ENCODE measurements at regions not wholly inside any gene's neighbourhood (a gene's known extent, or its start where the extent isn't known, plus 50 kb on each side); places are given as distances from the start of the nearest gene placed in this dataset.
A peak's percentile ranks its signal among the peaks of the same experiment; 100 is the strongest.

- DNase-seq (ENCODE audit: low spot score): no peak
- TF ChIP-seq, protein P1, sequence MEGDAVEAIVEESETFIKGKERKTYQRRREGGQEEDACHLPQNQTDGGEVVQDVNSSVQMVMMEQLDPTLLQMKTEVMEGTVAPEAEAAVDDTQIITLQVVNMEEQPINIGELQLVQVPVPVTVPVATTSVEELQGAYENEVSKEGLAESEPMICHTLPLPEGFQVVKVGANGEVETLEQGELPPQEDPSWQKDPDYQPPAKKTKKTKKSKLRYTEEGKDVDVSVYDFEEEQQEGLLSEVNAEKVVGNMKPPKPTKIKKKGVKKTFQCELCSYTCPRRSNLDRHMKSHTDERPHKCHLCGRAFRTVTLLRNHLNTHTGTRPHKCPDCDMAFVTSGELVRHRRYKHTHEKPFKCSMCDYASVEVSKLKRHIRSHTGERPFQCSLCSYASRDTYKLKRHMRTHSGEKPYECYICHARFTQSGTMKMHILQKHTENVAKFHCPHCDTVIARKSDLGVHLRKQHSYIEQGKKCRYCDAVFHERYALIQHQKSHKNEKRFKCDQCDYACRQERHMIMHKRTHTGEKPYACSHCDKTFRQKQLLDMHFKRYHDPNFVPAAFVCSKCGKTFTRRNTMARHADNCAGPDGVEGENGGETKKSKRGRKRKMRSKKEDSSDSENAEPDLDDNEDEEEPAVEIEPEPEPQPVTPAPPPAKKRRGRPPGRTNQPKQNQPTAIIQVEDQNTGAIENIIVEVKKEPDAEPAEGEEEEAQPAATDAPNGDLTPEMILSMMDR (IDR thresholded peaks at IDR 0.05): no peak
- ATAC-seq (ENCODE audit: low FRiP score): peak; percentile 53
Observed at GRCh38 chr2:147636238-147636882, 208.5 kb upstream of the ACVR2A start.

DNA sequence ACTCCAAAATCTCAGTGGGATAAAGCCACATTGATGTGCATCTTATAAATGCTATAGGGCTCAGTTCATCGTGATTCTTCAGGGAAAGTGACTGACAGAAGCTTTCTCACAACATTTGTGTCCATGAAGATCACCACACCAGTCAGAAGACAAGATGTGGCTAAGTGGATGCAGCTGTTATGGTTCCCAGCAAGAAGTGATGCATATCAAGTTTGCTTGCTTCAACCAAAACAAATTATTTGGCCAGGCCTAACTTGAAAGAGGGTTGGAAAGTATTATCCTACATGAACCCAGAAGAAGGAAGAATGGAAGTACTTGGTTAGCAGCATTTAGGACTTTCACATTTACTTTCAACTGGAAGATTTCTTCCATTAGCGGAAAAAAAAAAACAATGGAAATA, 210.0 kb upstream of the ACVR2A start:
- ATAC-seq (ENCODE audit: low FRiP score) (no peak), DNase-seq (ENCODE audit: low spot score) (no peak)
- TF ChIP-seq, protein P1 (IDR thresholded peaks at IDR 0.05): no peak

GRCh38 chr2:147632198-147632597, 212.6 kb upstream of the ACVR2A start:
- ATAC-seq (ENCODE audit: low FRiP score) (no peak), DNase-seq (ENCODE audit: low spot score) (no peak)
- TF ChIP-seq, protein P1 (IDR thresholded peaks at IDR 0.05): no peak

- no peak for DNase-seq (ENCODE audit: low spot score)
- TF ChIP-seq, protein P1 (IDR thresholded peaks at IDR 0.05): no peak
- no peak for ATAC-seq (ENCODE audit: low FRiP score)
Observed at GRCh38 chr2:147631294-147631693, 213.5 kb upstream of the ACVR2A start.

DNA sequence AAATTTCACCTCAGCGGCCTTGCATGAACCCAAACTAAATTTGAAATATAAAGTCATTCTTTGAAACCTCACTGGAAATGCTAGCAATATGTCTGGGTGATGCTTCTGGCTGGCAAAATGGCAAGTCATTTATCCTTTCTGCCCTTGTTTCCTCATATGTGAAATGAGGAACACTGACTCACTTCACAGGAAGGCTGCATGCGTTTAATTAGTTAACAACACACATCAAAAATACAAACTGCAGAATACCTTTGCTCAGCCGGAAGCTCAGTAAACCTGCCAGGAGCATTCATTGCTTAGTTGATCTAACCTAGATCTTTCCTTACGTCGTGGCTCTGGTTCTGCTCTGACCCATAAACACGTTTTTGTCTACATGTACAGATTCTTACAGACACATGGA, 214.2 kb upstream of the ACVR2A start:
- TF ChIP-seq, protein P1 (IDR thresholded peaks at IDR 0.05): no peak
- no peak for ATAC-seq (ENCODE audit: low FRiP score)
- DNase-seq (ENCODE audit: low spot score): no peak

DNA sequence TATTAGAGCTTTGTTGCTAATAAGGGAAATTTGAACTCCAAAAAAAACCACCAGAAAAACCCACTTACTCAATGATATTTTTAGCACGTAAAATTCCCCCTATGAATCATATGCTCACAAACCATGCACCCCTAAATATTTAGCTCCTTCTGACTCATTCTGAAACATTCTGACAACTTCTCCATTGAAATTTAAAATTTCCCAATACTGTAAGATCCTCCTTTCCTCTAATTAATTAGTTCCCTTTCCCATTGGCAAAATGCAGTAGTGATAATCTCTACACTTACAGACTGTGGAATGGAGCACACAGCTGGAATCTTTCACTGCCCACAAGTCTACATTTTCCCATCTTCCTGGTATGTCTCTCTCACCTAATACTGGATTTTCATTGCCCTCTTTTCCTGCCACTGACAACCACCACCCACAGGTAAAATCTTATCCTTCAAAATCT, 215.8 kb upstream of the ACVR2A start:
- DNase-seq (ENCODE audit: low spot score) (no peak), ATAC-seq (ENCODE audit: low FRiP score) (no peak)
- TF ChIP-seq, protein P1 (IDR thresholded peaks at IDR 0.05): no peak

DNA sequence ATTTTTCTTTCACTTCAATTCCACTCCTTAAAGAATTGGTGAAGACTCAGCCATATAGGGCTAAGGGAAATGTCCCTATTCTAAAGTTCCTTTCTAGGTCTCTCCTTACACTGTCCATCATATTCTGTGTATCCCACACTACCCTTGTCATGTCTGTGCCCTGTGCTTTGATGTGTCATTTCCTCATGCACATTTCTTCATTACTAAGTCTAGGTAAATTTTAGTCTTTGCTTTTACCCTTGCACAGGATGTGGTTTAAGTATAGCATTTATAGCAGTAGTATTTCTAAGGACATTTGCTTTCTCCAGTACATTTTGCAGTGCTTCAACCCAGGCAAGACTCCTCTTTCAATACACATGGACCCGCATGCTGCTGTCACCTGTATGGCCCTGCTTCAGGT, 221.5 kb upstream of the ACVR2A start:
- DNase-seq (ENCODE audit: low spot score) (no peak), ATAC-seq (ENCODE audit: low FRiP score) (no peak)
- TF ChIP-seq, protein P1 (IDR thresholded peaks at IDR 0.05): no peak

Data from omental fat pad (tissue), 3 donors.